Adrenal gland (tissue), 5 donors: ENCODE measurements at regions not wholly inside any gene's neighbourhood (a gene's known extent, or its start where the extent isn't known, plus 50 kb on each side); places are given as distances from the start of the nearest gene placed in this dataset.

Experiments
- CTCF ChIP-seq, 6 experiments: fragments of 450-650 bp in 4 of 6; fragments of 200-600 bp in 2 of 6; sonication (generic) in 1 of 6; IDR thresholded peaks; 1 replicate in 5 of 6; 2 replicates in 1 of 6; pipeline versions ENCODE4 v1.5.1 to v1.8.0; 2016 to 2021; ENCODE audit warnings: antibody characterized with exemption in 6 of 6, mild to moderate bottlenecking in 2 of 6, moderate library complexity in 1 of 6
- POLR2A ChIP-seq, 2 donors: fragments of 450-650 bp; IDR thresholded peaks; one replicate each; pipeline ENCODE4 v1.6.1; 2017; ENCODE audit warnings: antibody characterized with exemption in 2 of 2, mild to moderate bottlenecking in 2 of 2, moderate library complexity in 1 of 2
- donor health status: DM: no; HTN: no; CAD: no.

- TF ChIP-seq CTCF (IDR thresholded peaks at IDR 0.05), result no peak
- no peak for TF ChIP-seq POLR2A (IDR thresholded peaks at IDR 0.05)
Observed at GRCh38 chr5:30063503-30063902, 1130.0 kb upstream of the CDH6 start.
